OCI-LY1 (cell line): ENCODE measurements at regions not wholly inside any gene's neighbourhood (a gene's known extent, or its start where the extent isn't known, plus 50 kb on each side); places are given as distances from the start of the nearest gene placed in this dataset.

Experiments
- CTCF ChIP-seq: fragments of 200-600 bp; sonication (generic), shearing (Covaris generic); IDR thresholded peaks from 2 replicates; pipeline ENCODE4 v1.5.1; 2017; ENCODE audit warnings: mild to moderate bottlenecking, antibody characterized with exemption, low read length, moderate library complexity, mixed read lengths
- EZH2 ChIP-seq: fragments of 200-600 bp; sonication (generic), shearing (Covaris generic); IDR thresholded peaks from 2 replicates; pipeline ENCODE4 v1.8.0; 2017; ENCODE audit warnings: borderline replicate concordance, mixed run types, mild to moderate bottlenecking, antibody characterized with exemption, low read length, moderate library complexity, mixed read lengths

GRCh38 chr21:26736449-26736848 lies 108.8 kb downstream of the ADAMTS1 start:
- no peak for TF ChIP-seq CTCF
- TF ChIP-seq EZH2, result no peak
